GM10266 (cell line): ENCODE measurements at regions not wholly inside any gene's neighbourhood (a gene's known extent, or its start where the extent isn't known, plus 50 kb on each side); places are given as distances from the start of the nearest gene placed in this dataset.

Experiments
- DNase-seq: peaks from one replicate; pipeline ENCODE4 v3.0.0; 2012; ENCODE audit errors: extremely low spot score
- TF ChIP-seq, protein P1 (sequence below): IDR thresholded peaks from 2 replicates; pipeline ENCODE4 v1.5.1; 2012; ENCODE audit warnings: mild to moderate bottlenecking, low read depth; ENCODE audit not compliant: control insufficient read depth, insufficient read depth; ENCODE audit errors: missing control alignments

DNA sequence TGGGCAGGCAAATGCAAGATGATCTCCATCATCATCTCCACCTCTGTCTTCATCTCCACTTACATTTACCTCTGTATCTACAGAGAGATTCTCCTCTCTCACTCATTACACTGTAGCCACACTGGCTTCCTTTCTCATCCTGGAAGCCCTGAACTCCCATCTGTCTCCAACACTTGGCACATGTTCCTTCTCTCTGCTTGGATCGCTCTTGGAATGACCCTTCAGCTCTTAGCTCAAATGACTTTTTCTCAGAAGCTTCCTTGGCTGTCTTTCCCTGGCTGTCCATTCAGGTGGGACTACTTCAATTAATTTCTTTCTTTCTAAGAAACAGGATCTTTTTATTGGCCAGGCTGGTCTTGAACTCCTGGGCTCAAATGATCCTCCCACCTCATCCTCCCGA lies 120.0 kb upstream of the KLF4 start:
- no peak for DNase-seq
- TF ChIP-seq, protein P1, sequence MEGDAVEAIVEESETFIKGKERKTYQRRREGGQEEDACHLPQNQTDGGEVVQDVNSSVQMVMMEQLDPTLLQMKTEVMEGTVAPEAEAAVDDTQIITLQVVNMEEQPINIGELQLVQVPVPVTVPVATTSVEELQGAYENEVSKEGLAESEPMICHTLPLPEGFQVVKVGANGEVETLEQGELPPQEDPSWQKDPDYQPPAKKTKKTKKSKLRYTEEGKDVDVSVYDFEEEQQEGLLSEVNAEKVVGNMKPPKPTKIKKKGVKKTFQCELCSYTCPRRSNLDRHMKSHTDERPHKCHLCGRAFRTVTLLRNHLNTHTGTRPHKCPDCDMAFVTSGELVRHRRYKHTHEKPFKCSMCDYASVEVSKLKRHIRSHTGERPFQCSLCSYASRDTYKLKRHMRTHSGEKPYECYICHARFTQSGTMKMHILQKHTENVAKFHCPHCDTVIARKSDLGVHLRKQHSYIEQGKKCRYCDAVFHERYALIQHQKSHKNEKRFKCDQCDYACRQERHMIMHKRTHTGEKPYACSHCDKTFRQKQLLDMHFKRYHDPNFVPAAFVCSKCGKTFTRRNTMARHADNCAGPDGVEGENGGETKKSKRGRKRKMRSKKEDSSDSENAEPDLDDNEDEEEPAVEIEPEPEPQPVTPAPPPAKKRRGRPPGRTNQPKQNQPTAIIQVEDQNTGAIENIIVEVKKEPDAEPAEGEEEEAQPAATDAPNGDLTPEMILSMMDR = no peak

DNA sequence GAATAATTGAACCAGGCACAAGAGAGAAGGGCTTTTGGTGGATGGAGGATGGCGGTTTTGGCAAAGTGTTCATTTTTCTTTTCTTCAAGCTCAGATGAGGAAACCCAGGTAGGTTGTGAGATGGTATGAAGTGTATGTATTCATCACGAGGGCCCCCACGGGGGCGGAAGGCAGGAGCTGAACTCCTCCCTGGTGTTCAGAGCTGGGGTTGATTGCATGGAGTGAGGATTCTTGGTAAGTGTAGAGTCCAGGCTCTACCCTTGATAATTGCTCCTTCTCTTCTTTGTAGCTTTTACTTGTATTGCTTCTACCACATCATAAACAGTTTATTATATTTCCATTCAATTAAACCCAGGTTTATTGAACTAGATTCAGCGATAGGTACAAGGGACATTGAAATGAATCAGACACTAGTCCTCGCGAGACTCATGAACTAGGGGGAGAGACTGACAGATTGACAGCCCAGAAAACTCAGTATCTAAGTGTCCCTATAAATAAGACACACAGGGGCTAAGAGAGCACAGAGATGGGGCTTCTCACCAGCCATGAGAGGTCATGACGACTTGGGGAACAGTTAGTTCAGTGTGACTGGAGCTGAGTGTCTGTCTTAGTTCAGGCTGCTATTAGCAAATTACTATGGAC lies 116.7 kb upstream of the KLF4 start:
- TF ChIP-seq, protein P1 = no peak
- DNase-seq = no peak

DNA sequence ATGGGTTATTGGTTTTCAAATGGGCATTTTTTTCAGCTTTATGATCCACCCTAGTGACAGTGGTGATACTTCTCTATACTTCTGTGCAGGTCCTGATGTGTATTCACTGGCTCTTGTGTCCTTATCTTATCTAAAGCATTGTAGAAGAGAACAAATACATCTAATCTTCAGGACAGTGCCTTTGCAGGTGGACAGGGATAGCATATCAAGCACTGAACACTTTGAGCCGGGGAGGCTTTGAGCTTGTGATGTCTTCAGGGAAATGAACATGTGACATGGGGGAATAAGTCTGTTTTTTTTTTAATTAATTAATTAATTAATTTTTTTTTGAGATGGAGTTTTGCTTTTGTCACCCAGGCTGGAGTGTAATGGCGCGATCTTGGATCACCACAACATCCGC lies 115.5 kb upstream of the KLF4 start:
- no peak for DNase-seq
- TF ChIP-seq, protein P1 = no peak

DNA sequence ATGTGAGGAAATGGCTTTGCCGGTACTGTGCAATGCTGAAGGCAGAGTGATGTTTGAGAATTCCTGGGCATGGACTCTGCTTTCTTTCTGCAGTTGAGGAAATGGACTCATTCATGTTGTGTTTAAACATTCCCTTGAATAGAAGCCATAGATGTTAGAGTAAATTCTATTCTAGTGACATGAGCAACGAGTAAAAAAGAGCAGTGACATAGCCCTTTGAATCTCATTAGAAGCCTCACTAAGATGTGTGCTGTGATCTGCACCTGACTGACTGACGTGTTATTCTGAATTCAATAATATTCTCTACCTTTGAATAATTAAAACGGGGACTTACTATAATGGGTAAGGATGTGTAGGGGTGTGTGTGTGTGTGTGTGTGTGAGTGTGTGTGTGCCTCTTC lies 113.7 kb upstream of the KLF4 start:
- TF ChIP-seq, protein P1 = no peak

DNA sequence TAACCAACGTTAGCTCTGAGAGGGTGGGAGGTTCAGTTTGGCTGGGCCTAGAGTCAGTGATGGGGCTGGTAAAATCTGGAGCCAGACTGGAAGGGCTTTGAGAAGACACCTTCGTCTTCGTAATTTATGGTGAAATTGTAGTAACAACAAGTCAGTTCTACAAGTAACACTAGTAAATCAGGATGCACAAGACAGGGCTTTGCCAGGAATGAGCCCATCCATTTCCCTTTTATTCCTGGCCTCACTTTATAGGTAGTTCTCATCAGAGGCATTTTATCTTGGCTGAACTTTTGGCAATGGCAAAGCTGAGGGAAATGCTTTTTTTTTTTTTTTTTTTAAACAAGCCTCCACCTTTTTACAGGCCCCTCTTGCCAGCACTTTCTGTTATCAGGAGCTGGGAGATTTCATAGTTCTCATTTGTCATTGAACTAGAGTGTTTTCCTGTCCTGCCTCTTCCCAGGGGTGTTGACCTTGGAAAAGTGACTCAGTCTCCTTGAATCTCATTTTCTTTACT lies 110.5 kb upstream of the KLF4 start:
- TF ChIP-seq, protein P1 = no peak
- DNase-seq = no peak

More for the DNA sequence above, 113.7 kb upstream of the KLF4 start:
- DNase-seq = no peak

DNA sequence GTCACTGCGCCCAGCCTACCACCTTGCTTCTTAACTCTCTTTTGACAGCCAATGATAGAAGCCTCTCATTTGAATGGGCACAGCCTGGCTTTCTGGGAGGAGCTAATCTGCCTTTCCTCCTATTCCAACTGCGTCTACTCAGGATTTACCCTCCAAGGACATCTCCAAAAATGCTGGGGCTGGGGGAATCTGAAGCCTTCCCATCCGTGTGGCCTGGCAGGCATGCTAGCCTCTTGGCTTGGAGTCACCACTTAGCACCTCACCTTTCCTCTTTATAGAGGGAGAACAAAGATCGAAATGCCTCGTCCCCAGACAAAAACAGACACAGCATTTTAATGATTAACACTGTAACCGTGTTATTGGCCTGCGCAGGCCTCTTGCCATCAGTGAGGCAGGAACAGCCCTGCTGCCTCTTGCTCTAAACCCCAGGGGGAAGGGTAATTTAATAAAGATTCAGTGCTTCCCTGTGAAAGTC lies 108.2 kb upstream of the KLF4 start:
- no peak for DNase-seq
- TF ChIP-seq, protein P1 = no peak

DNA sequence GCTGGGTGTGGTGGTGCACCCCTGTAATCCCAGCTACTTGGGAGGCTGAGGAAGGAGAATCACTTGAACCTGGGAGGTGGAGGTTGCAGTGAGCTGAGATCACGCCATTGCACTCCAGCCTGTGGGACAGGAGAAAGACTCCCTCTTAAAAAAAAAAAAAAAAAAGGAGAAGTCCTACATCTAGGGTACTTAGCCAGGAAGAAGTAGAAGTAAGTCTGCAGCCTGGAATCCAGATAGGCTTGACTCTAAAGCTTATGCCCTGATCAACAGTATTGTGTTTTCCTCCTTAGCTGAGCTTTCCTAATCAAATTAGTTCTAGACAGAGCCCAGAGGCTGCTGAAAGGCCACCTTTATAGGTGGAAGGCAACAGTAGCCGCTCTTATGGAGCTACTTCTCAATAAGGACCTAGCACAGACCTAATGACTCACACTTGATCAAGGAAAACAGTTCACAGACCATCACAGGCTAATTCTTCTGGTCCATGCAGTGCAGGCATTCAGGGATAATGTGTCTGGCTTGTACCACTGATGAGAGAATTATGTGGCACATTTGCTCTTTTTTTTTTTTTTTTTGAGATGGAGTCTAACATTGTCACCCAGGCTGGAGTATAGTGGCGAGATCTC lies 105.5 kb upstream of the KLF4 start:
- DNase-seq = no peak
- TF ChIP-seq, protein P1 = no peak
